GM18867 (cell line): ENCODE measurements at regions not wholly inside any gene's neighbourhood (a gene's known extent, or its start where the extent isn't known, plus 50 kb on each side); places are given as distances from the start of the nearest gene placed in this dataset.
"Not testable (repeated sequence)": the region's sequence is repeated elsewhere in the genome, so short reads cannot be mapped to it uniquely, and the experiment has no call there.

Experiments
- ATAC-seq: cut with Tn5 transposase; IDR thresholded peaks from one replicate; pipeline ENCODE4 v1.9.1; 2021; ENCODE audit warnings: mild to moderate bottlenecking, moderate library complexity; ENCODE audit not compliant: unreplicated experiment

GRCh38 chr2:204401114-204401513 is 144.2 kb upstream of the PARD3B start:
- no peak for ATAC-seq

DNA sequence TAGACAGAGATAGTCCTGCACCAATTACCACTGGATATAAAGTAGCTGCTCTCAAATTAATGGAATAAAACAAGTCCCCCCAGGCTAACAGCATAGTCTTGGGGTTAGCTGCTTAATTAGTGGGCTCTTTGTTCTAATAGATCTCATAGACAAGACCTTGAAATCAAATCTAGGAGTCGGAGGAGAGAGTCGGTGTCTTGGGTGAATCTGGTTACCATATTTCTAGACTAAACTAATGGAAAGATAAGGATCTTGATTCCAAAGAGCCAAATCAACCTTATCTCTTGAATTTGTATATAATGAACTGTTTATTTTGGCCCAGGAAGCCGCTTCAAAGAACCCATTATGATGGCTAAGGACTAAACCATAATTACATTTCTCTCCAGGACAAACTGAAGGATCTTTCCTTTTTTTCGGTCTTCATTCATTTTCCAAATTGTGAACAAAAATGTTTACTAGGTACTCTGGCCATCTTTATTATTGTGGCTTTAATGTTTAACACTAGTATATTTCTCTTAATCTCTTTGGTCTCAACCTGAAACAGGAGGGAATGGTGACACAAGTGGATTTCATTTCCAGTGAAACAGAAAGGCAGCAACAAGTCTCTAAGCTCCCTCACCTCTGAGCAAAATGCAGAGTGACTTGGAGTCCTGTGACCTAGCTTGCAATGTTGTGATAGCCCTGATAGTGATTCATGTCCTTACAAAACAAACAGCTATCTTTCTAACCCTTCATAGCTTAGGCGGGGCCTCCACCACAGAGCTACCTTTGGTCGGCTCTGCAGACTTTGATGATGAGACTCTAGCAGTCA is 137.9 kb upstream of the PARD3B start:
- no peak for ATAC-seq

DNA sequence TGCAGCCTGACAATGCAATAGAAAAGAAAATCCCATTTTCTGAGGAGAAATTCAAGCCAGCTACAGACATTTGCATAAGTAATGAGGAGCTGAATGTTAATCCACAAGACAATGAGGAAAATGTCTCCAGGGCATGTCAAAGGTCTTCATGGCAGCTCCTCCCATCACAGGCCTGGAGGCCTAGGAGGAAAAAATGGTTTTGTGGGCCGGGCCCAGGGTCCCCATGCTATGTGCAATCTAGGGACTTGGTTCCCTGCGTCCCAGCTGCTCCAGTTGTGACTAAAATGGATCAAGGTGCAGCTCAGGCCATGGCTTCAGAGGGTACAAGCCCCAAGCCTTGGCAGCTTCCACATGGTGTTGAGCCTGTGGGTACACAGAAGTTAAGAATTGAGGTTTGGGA is 132.5 kb upstream of the PARD3B start:
- ATAC-seq: not testable (repeated sequence)

DNA sequence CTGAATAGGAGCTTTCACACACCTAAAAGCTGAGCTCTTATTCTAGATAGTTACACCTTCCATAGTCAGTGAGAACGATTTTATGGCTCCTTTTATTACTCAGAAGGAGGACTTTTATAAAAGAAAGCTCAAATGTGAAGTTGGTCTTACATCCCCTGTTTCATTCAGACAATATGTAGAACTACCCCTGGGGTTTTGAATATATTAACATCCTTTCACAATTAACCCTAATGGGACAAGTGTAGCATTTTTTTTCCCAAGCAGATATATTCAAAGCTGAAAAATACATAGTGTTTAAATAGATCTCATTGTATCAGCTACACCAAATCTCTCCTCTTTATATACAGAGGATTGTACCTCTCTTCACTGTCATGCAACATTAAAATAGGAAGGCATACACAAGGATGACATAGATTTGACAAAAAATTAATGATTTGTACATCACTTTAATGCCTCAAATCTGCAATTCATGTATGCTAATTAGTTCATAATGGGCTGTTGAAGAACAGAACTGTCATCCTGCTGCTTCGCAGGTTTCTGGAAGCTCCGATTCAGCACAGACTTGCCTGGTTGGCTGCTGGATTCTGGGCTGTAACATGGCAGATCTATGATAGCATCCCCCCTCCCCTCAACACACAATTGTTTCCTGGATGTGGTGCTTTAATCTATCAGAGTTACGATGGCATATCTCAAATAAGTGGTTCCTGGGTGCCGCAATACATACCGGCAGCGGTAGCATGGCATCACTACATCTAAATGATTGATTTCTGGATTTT is 129.7 kb upstream of the PARD3B start:
- no peak for ATAC-seq

DNA sequence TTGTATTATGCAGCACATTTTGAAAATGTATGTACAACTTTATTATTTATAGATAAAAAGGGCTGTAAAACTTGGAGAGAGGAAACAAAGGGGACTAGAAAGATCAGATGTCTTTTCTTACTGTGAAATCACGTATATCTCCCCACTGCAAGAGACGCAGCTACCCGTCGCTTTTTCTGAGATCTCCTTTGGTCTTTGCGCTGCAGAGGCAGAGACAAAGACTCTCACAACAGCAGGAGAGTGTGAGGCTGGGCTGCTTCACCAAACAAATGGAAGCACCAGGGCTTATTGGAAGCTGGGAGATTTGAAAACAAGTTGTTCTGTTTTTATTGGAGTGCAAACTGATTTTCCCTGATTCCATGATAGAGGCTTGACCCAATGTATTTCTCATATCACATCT is 129.0 kb upstream of the PARD3B start:
- ATAC-seq: no peak

GRCh38 chr2:204425821-204426220 is 119.5 kb upstream of the PARD3B start:
- ATAC-seq: no peak

DNA sequence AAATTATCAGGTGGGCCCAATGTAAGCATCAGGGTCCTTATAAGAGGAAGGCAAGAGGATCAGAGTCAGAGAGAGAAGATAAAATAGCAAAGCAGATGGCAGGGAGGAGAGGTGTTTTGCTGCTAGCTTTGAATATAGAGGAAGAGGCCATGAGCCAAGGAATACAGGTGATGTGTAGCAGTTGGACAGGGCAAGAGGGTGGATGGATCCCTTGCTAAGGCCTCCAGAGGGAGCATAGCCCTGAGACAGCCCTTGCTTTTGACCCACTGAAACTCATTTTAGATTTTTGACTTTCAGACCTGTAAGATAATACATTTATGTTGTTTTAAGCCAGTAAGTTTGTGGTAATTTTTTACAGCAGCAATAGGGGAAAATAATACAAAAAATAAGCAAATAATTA is 116.6 kb upstream of the PARD3B start:
- ATAC-seq: no peak

DNA sequence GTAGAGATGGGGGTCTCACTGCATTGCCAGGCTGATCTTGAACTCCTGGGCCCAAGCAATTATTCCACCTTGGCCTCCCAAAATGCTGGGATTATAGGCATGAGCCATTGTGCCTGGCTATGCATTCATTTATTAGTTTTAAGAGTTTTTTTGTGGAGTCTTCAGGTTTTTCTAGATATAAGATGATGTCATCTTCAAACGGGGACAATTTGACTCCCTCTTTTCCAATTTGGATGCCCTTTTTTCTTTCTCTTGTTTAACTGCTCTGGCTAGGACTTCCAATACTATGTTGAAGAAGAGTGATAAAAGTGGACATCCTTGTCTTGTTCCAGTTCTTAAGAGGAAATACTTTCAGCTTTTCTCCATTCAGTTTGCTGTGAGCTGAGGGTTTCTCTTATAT is 113.7 kb upstream of the PARD3B start:
- ATAC-seq: no peak

DNA sequence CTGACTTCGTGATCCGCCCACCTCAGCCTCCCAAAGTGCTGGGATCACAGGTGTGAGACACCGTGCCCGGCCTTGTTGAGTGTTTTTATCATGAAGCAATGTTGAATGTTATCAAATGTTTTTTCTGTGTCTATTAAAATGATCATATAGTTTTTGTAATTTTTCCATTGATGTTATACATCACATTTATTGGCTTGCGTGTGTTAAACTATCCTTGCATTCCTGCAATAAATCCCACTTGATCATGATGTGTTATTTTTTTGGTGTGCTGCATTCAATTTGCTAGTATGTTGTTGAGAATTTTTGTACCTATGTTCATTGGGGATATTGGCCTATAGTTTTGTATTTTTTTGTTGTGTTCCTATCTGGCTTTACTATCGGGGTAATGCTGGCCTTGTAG is 113.1 kb upstream of the PARD3B start:
- no peak for ATAC-seq

DNA sequence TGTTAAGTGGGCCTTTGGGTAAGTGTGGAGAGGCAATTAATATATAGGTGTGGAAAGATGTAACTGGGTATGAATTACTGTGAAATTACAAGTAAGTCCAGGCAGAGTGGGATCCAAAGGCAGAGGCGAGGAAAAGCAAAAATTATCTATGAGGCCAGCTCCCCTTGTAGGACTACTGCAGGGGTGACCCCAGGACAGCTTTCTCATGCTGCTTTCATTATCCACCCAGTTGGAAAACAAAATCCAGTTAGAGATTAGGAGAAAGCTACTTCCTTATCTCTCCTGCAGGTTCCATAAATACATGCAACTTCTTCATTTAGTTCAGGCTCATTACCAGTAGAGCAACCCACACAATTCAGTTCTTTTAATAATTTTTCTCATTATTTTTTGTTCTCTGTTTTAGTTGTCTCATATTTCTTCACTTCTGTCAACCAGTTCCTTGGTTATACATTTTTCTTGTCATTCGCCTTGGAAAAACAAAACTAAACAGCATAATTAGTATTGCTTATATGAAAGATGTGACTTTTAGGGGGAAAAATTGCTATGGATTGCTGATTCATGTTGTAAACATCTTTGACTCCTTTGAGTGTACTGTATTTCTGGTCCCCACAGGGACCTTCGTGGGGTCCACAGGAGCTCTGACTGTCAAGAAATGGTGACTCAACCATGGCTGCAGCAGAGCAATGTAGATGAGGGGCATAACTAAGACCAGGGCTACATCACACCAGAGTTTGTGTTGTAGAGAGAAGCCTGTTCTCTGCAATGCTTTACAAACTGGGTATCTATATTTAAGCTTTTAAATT is 110.4 kb upstream of the PARD3B start:
- no peak for ATAC-seq

GRCh38 chr2:204436230-204436629 is 109.0 kb upstream of the PARD3B start:
- no peak for ATAC-seq

DNA sequence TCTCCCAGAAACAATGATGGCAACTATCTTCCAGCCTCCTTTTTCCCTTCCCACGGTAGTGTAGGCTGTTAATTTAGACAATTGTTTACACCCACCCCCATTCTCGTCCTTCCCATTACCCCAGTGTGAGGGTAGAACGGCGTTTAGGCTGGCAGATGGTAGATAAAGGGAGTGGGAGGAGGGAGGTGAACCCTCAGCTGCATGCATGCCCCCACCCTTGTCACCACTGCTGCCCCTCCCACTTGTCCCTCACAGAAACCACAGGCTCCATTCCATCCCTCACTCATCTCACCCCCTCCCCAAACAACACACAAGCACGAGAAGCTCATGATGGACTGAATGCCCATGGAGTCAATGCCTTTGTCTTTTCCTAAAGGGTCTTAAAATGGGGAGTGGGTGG is 107.9 kb upstream of the PARD3B start:
- ATAC-seq: no peak

GRCh38 chr2:204437815-204438756 is 107.2 kb upstream of the PARD3B start:
- ATAC-seq: no peak

DNA sequence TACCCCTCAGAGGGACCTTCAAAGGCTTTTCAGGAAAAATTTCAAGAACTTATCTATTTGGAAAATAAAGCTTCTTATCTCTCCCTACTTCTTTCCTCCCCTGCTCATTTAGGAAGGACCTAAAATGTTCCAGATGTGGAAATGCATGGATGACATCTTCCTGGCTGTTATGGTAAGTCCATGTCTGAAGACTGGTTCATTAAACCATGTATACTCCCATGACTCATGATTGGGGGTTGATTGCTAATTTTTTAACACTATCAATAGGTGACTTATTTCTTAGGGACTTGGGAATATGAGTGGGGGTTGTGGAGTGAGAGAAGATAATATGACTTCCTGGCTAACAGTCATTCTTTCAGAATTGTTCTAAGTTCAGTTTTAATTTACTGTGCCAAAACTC is 104.0 kb upstream of the PARD3B start:
- ATAC-seq: no peak

DNA sequence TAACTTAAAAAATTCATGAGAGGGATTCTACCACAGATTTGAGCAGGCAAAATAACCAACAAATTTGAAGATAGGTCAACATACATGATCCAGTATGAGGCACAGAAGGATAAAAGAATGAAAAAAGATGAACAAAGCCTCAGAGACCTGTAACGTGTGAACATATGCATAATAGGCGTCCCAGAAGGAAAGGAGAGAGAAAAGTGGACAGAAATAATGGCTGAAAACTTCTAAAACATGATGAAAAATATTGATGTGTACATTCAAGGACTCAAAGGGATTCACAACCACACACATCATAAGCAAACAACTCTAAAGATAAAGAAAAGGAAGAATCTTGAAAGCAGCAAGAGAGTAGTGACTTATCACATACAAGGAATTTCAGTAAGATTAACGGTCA is 100.1 kb upstream of the PARD3B start:
- ATAC-seq: no peak

DNA sequence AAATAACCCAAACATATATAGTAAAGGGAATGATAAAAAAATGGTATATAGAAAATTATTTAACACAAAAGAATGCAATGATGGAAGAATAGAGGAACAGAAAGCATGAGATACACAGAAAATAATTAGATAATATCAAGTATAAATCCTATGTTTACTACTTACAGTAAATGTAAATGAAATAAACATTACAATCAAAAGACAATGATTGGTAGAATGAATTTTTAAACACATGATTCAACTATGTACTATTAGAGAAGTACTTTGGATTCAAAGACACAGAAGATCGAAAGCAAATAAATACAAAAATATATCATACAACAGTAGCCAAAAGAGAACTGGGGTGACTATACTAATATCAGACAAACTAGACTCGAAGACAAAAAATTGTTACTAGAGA is 97.6 kb upstream of the PARD3B start:
- no peak for ATAC-seq

DNA sequence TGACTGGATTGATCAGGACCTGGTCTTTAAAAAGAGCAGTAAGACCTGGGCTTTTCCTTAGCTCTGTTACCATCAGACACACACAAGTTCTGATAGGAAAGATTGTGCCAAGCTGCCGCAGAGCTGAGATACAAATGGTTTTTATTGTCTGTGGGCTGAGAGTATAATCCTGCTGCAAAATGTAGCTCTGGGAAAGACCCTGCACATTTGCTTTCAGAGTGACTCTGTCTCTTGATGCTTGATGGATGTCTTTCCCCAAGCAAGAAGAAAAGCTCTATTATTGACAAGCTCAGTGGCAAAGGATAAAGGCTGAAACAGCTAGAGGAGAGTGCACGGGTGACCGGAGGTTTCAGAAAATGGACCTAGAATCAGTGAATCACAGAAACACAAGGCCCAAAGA is 95.3 kb upstream of the PARD3B start:
- no peak for ATAC-seq

DNA sequence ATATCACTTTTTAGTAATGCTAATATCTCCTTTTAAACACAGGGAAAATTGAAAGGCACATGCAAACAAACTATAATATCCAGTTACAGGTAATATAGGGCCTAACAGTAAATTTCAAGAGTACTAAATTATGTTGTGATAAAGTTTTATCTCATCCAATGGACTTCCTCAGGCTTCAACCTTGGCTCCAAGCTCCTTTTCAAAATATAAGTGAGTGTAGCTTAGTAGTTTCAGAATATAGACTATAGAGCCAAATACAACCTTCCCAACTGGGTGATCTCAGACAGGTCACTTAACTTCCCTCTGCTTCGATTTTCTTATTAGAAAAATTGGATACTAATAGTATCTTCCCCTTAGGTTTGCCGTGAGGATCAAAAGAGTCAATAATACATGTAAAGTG is 93.5 kb upstream of the PARD3B start:
- no peak for ATAC-seq

GRCh38 chr2:204452464-204453023 is 92.7 kb upstream of the PARD3B start:
- ATAC-seq: no peak

GRCh38 chr2:204453730-204454167 is 91.5 kb upstream of the PARD3B start:
- ATAC-seq: no peak
